ENCODE measurements at regions not wholly inside any gene's neighbourhood (a gene's known extent, or its start where the extent isn't known, plus 50 kb on each side); places are given as distances from the start of the nearest gene placed in this dataset.

- TF ChIP-seq CTCF (IDR thresholded peaks at IDR 0.05; ENCODE audit: insufficient read depth, low read length, poor library complexity, severe bottlenecking) = no peak
- no peak for TF ChIP-seq EZH2phosphoT487 (conservative IDR thresholded peaks at IDR 0.05; ENCODE audit: low read length)
Observed at GRCh38 chr6:95686272-95686671, 108.9 kb downstream of the MANEA start.

All from SU-DHL-6 (cell line).